ENCODE measurements at regions not wholly inside any gene's neighbourhood (a gene's known extent, or its start where the extent isn't known, plus 50 kb on each side); places are given as distances from the start of the nearest gene placed in this dataset.

DNA sequence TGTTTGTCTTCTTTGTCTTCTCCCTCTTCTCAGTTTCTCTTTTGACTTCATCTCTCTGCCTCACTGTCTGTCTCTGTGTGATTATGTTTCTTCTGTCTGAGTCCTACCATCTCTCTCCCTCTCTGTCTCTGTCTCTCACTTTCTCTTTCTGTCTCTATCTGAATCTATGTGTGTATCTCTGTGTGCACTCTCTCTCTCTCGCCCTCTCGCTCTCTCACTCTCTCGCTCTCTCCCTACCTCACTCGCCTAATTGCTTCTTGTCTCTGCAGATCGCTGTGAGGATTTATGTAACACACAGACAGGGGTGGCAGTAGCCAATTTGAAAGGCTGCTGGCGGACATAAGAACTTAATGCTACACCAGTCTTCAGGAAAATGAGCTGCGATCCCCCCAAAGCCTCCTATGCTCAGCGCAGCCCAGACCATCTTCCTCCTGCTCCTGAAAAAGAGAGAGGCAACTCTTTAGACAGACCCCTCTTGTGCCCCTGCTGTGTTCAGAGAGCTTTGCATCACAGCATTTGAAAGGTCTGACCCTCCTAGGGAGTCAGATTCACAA is 140.9 kb downstream of the CCT6B start:
- H3K27ac Mint-ChIP-seq: no peak overlapping the region
- H3K4me3 Mint-ChIP-seq: no peak overlapping the region
- peaks cover 13% of the 10 kb centered on the region for H3K27me3 Mint-ChIP-seq (ENCODE audit: low read depth)
- no peaks in the 10 kb centered on the region for H3K9me3 Mint-ChIP-seq
- no peaks in the 10 kb centered on the region for H3K36me3 Mint-ChIP-seq
- no peak for TF ChIP-seq CTCF (IDR thresholded peaks at IDR 0.05; ENCODE audit: unreplicated experiment)
- no peak for DNase-seq (ENCODE audit: low spot score in 2 of 2, unreplicated experiment in 2 of 2)
- H3K4me1 Mint-ChIP-seq: peaks cover 18% of the 10 kb centered on the region

GRCh38 chr17:34817252-34818035 is 143.8 kb downstream of the CCT6B start:
- H3K36me3 Mint-ChIP-seq: no peaks in the 10 kb centered on the region
- no peaks in the 10 kb centered on the region for H3K9me3 Mint-ChIP-seq
- no peak for TF ChIP-seq CTCF (IDR thresholded peaks at IDR 0.05; ENCODE audit: unreplicated experiment)
- H3K4me1 Mint-ChIP-seq: peaks cover 18% of the 10 kb centered on the region
- H3K27me3 Mint-ChIP-seq (ENCODE audit: low read depth): peaks cover 13% of the 10 kb centered on the region
- no peak for DNase-seq (ENCODE audit: low spot score in 2 of 2, unreplicated experiment in 2 of 2)
- no peak overlapping the region for H3K27ac Mint-ChIP-seq
- no peak overlapping the region for H3K4me3 Mint-ChIP-seq

GRCh38 chr17:34816848-34817247 is 144.4 kb downstream of the CCT6B start:
- Mint-ChIP-seq H3K27me3 (ENCODE audit: low read depth) (peaks cover 13% of the 10 kb centered on the region), H3K27ac (no peak overlapping the region), H3K9me3 (no peaks in the 10 kb centered on the region), H3K4me1 (peaks cover 18% of the 10 kb centered on the region), H3K4me3 (no peak overlapping the region), H3K36me3 (no peaks in the 10 kb centered on the region)
- DNase-seq (ENCODE audit: low spot score in 2 of 2, unreplicated experiment in 2 of 2): no peak
- TF ChIP-seq CTCF (IDR thresholded peaks at IDR 0.05; ENCODE audit: unreplicated experiment): no peak

- Mint-ChIP-seq H3K27me3 (ENCODE audit: low read depth) (peaks cover 5% of the 10 kb centered on the region), H3K9me3 (no peaks in the 10 kb centered on the region), H3K27ac (no peak overlapping the region), H3K36me3 (no peaks in the 10 kb centered on the region), H3K4me1 (peaks cover 4% of the 10 kb centered on the region), H3K4me3 (no peak overlapping the region)
- TF ChIP-seq CTCF (IDR thresholded peaks at IDR 0.05; ENCODE audit: unreplicated experiment): no peak
- DNase-seq (ENCODE audit: low spot score in 2 of 2, unreplicated experiment in 2 of 2): no peak
These were observed 148.0 kb downstream of the CCT6B start for GRCh38 chr17:34813290-34813689.

GRCh38 chr17:34811561-34811960 is 149.7 kb downstream of the CCT6B start:
- Mint-ChIP-seq H3K27me3 (ENCODE audit: low read depth) (peaks cover 22% of the 10 kb centered on the region), H3K4me3 (no peak overlapping the region), H3K27ac (no peak overlapping the region), H3K9me3 (no peaks in the 10 kb centered on the region), H3K4me1 (no peaks in the 10 kb centered on the region), H3K36me3 (no peaks in the 10 kb centered on the region)
- TF ChIP-seq CTCF (IDR thresholded peaks at IDR 0.05; ENCODE audit: unreplicated experiment): no peak
- DNase-seq (ENCODE audit: low spot score in 2 of 2, unreplicated experiment in 2 of 2): no peak
